NCI-H226 (cell line): ENCODE measurements at regions not wholly inside any gene's neighbourhood (a gene's known extent, or its start where the extent isn't known, plus 50 kb on each side); places are given as distances from the start of the nearest gene placed in this dataset.
"Not testable (repeated sequence)": the region's sequence is repeated elsewhere in the genome, so short reads cannot be mapped to it uniquely, and the experiment has no call there.

Source experiments
- DNase-seq: peaks from one replicate; pipeline ENCODE4 v3.0.0-alpha.2; 2015

DNA sequence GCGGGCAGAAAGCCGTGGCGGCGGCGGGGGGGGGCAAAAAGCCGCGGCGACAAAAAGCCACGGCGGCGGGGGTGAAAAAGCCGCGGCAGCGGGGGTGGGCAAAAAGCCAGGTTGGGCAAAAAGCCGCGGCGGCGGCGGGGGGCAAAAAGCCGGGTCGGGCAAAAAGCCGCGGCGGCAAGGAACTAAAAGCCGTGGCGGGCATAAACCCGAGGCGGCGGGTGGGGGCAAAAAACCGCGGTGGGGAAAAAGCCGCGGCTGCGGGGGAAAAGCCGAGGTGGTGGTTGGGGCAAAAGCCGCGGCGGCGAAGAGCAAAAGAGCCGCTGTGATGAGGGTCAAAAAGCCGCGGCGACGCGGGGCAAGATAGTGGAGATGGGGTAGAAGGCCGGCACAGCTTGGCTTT lies 1834.2 kb downstream of the FOXD4L5 start:
- not testable (repeated sequence) for DNase-seq

DNA sequence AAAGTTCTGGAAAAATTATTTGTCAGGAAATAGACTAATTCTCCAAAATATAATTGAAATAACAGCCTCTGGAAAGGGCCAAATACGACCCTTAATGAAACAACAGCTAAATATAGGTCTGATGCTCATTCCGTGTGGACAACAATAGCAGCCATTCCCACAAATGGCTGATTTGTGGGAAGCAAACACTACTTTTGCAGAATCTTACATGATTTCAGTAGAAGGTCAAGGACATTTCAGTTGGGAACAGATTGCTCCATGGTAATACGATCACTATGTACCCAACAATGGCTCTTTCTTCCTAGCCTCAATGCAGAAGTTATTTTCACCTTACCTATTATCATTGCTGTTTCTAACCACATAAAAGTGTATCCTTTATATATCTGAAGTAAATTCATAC lies 1859.9 kb downstream of the FOXD4L5 start:
- not testable (repeated sequence) for DNase-seq

DNA sequence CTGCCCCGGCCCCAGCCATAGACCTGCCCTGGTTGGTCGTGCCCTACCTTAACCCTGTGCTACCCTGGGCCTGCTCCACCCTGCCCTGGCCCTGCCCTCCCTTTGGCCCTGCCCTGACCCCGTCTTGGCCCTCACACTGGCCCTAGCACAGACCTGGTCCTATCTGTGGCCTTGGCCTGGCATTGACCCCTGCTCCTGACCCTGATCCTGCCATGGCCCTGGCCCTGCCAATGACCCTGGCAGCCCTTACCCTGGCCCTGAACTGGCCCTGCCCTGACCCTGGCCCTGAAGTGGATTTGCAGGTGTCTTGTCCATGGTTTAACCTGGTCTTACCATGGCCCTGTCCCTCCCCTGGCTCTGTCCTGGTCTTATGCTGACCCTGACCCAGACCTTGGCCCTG lies 1894.1 kb downstream of the FOXD4L5 start:
- DNase-seq, result not testable (repeated sequence)

DNA sequence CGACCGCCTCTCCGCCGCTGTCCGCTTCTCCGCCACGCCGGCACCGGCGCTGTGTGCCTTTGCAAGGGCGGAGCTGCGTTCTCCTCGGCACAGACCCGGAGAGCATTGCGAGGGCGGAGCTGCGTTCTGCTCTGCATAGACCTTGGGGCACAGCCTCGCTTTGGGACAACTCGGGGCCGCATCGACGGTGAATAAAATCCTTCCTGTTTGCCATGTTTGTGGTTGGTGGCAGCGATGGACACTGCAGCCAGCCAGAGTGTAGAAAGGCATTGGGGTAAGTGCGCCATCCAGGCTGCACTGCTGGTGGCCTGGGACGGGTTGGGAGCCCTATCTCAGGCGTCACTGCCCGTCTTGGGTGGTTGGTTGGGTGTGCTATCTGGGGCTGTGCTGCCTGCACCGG lies 1899.5 kb downstream of the FOXD4L5 start:
- not testable (repeated sequence) for DNase-seq

DNA sequence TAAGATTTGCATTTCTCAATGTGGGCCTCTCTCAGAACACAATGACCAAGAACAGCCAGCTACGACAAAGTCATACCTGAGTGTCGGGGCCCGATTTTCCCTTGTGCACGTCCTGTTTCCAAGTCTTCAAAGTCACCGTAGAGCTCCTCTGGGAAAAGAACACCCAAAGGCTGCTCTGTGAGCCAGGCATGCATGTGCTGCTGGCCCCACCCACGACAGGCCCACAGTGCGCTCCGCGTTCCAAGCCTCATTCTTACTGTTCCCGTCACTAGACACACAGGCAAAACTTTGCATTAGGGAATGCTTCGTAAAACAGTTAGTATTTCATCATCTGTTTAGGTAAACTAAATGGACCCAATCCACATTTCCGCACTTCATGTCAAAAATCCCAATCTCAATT lies 1905.1 kb downstream of the FOXD4L5 start:
- DNase-seq, result not testable (repeated sequence)

DNA sequence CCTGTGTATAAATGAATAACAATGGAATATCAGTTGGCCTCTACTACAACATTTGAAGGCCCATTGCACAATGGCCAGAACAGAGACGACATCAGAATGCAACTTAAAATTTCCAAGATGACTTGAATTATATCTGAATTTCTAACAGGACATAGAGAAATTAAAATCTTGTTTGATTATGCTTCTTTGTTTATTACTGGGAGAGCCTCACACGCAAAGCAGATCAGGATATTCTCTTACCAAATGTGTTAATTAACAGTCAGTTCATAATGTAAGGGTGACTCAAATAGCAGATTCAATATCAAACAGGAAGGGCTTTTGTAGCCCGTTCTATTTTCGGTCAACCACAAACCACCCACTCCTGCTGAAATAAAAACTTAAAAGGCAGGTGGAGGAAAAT lies 1930.8 kb downstream of the FOXD4L5 start:
- not testable (repeated sequence) for DNase-seq

GRCh38 chr9:63347347-63347746 lies 1937.7 kb downstream of the FOXD4L5 start:
- not testable (repeated sequence) for DNase-seq

GRCh38 chr9:63346310-63347048 lies 1938.5 kb downstream of the FOXD4L5 start:
- peak; percentile 70 for DNase-seq

DNA sequence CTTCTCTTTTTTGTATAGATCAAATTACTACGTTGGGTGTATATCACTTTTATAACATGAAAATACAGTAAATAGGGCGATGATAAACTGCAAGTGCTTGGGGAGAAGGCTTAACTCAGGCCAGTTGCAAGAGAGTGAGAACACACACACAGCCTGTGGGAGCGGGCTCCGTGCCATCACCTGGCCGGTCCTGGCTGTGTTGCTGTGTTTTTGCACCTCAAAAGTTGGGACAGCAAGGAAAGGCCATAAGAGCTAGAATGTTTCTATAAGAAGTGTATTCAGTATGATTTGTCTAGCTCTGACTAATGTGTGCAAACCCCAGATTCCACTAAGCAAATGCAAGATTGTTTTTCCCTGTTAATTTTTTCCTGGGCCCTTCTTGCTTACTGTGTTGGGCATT lies 1940.6 kb downstream of the FOXD4L5 start:
- DNase-seq, result peak; percentile 0

GRCh38 chr9:63342528-63342927 lies 1942.5 kb downstream of the FOXD4L5 start:
- not testable (repeated sequence) for DNase-seq

- DNase-seq, result peak; percentile 1
Measured at GRCh38 chr9:63337899-63338604, 1947.0 kb downstream of the FOXD4L5 start.

DNA sequence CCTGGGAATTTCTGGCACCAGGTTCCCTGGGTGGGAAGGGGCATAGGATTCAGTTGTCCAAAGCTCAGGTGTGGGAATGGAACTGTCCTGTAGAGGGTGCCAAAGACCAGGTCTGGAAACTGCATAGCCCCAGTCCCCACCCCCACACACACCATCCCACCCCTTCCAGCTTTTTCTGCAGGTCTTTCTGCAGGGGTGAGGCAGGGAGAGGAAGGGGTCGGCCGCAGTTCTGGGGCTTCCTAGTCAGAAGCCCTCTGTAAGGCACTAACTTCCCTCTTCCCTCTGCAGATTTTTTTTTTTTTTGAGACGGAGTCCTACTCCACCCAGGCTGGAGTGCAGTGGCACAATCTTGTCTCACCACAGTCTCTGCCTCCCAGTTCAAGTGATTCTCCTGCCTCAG lies 1949.7 kb downstream of the FOXD4L5 start:
- not testable (repeated sequence) for DNase-seq

- DNase-seq, result not testable (repeated sequence)
Measured at GRCh38 chr9:63334187-63334586, 1950.8 kb downstream of the FOXD4L5 start.

GRCh38 chr9:63333083-63333482 lies 1951.9 kb downstream of the FOXD4L5 start:
- DNase-seq, result not testable (repeated sequence)

DNA sequence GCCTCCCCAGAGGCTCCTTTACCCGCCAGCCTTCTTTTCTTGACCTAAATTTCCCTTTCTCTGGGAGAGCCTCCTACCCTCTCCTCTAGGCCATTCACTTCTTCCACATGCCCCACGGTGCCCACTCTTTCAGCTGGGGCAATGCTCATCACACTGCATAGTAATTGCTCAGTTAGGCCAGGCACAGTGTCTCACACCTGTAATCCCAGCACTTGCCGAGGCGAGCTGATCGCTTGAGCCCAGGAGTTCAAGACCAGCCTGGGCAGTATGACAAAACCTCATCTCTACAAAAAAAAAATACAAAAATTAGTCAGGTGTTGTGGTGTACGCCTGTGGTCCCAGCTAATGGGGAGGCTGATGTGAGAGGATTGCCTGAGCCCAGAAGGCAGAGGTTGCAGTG lies 1956.7 kb downstream of the FOXD4L5 start:
- DNase-seq, result not testable (repeated sequence)

GRCh38 chr9:63327211-63327610 lies 1957.8 kb downstream of the FOXD4L5 start:
- DNase-seq, result not testable (repeated sequence)

DNA sequence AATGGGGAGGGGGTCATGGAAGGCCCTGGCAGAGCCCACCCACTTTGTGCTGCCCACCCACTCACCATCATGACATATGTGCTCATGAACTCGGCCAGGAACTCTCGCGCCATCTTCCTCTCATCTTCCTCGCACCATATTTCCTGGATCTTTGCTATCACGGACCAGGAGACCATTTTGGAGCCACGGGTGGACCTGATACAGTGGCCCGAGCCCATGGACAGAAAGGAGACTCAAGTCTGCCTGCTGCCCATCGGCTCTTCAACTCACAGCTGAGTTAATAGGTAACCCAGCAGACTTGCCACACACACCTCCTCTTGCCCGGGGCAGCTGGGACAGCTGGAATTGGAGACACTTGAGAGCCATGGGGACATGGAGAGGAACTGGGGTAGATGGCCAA lies 1958.3 kb downstream of the FOXD4L5 start:
- DNase-seq, result not testable (repeated sequence)

- DNase-seq, result not testable (repeated sequence)
Measured at GRCh38 chr9:63325696-63326095, 1959.3 kb downstream of the FOXD4L5 start.

GRCh38 chr9:63318093-63318492 lies 1966.9 kb downstream of the FOXD4L5 start:
- not testable (repeated sequence) for DNase-seq

DNA sequence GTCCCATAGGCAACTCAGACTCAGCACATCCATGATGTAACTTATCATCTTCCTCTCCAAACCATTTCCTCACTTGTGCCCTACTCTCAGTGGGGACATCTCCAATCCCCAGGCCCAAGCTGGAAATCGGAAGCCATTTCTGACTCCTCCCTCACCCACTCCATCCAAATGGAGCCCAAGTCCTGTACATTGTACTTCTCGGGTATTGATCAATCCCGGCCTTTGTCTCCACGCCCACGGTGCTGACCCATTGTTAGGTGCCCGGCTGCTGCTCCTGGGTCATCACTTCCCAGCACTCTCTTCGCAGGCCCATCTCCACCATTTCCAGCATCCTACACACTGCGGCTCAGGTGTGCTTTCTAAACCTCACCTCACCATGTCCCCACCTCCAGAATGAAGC lies 1969.6 kb downstream of the FOXD4L5 start:
- DNase-seq, result not testable (repeated sequence)

GRCh38 chr9:63296848-63297247 lies 1988.2 kb downstream of the FOXD4L5 start:
- DNase-seq, result not testable (repeated sequence)

- not testable (repeated sequence) for DNase-seq
Measured at GRCh38 chr9:63296366-63296765, 1988.6 kb downstream of the FOXD4L5 start.

- DNase-seq, result peak; percentile 1
Measured at GRCh38 chr9:63289971-63290370, 1995.0 kb downstream of the FOXD4L5 start.
